ENCODE measurements at regions not wholly inside any gene's neighbourhood (a gene's known extent, or its start where the extent isn't known, plus 50 kb on each side); places are given as distances from the start of the nearest gene placed in this dataset.

GRCh38 chr9:14560194-14560593 lies 133.0 kb downstream of the ZDHHC21 start:
- no peak for DNase-seq

- no peak for DNase-seq
Observed at GRCh38 chr9:14554886-14555285, 138.3 kb downstream of the ZDHHC21 start.

GRCh38 chr9:14547245-14548060 lies 145.8 kb downstream of the ZDHHC21 start:
- no peak for DNase-seq

- no peak for DNase-seq
Observed at GRCh38 chr9:14546693-14547092, 146.5 kb downstream of the ZDHHC21 start.

GRCh38 chr9:14542071-14542470 lies 151.2 kb downstream of the ZDHHC21 start:
- DNase-seq = peak; percentile 67 to 89 (median 80)

GRCh38 chr9:14538526-14538925 lies 154.7 kb downstream of the ZDHHC21 start:
- DNase-seq = no peak

- DNase-seq = no peak
Observed at GRCh38 chr9:14535161-14535955, 157.9 kb downstream of the ZDHHC21 start.

- peak in 2 of 3 experiments; percentile 3 to 62 for DNase-seq
Observed at GRCh38 chr9:14533867-14534640, 159.2 kb downstream of the ZDHHC21 start.

GRCh38 chr9:14532456-14533115 lies 160.6 kb downstream of the ZDHHC21 start:
- DNase-seq = peak in 1 of 3 experiments; percentile 58

GRCh38 chr9:14531341-14532269 lies 161.6 kb downstream of the ZDHHC21 start:
- no peak for DNase-seq

- DNase-seq = no peak
Observed at GRCh38 chr9:14530841-14531240, 162.4 kb downstream of the ZDHHC21 start.

- peak in 1 of 3 experiments; percentile 32 for DNase-seq
Observed at GRCh38 chr9:14530366-14530765, 162.9 kb downstream of the ZDHHC21 start.

- DNase-seq = no peak
Observed at GRCh38 chr9:14529629-14530028, 163.6 kb downstream of the ZDHHC21 start.

GRCh38 chr9:14529054-14529453 lies 164.2 kb downstream of the ZDHHC21 start:
- DNase-seq = peak in 2 of 3 experiments; percentile 2 to 12

- DNase-seq = peak in 1 of 3 experiments; percentile 15
Observed at GRCh38 chr9:14526504-14526903, 166.7 kb downstream of the ZDHHC21 start.

- peak in 2 of 3 experiments; percentile 43 to 49 for DNase-seq
Observed at GRCh38 chr9:14525856-14526255, 167.4 kb downstream of the ZDHHC21 start.

- DNase-seq = peak in 2 of 3 experiments; percentile 31 to 89
Observed at GRCh38 chr9:14524873-14525515, 168.2 kb downstream of the ZDHHC21 start.

GRCh38 chr9:14523545-14523944 lies 169.7 kb downstream of the ZDHHC21 start:
- DNase-seq = no peak

GRCh38 chr9:14522627-14523379 lies 170.4 kb downstream of the ZDHHC21 start:
- DNase-seq = peak in 1 of 3 experiments; percentile 8

- DNase-seq = no peak
Observed at GRCh38 chr9:14520341-14520740, 172.9 kb downstream of the ZDHHC21 start.

Measured in NCI-H1417 (cell line).